22Rv1 (cell line): ENCODE measurements at regions not wholly inside any gene's neighbourhood (a gene's known extent, or its start where the extent isn't known, plus 50 kb on each side); places are given as distances from the start of the nearest gene placed in this dataset.

Source experiments
- H3K27ac ChIP-seq: fragments of 450-650 bp; 2 replicates; pipeline ENCODE4 v1.5.1; 2017
- ZFX ChIP-seq: fragments of 450-650 bp; IDR thresholded peaks from 2 replicates; pipeline ENCODE4 v1.6.1; 2017; ENCODE audit warnings: antibody characterized with exemption, borderline replicate concordance
- TF ChIP-seq, protein P1 (sequence below): fragments of 450-650 bp; IDR thresholded peaks from 2 replicates; pipeline ENCODE4 v1.5.1; 2017; ENCODE audit warnings: mild to moderate bottlenecking

DNA sequence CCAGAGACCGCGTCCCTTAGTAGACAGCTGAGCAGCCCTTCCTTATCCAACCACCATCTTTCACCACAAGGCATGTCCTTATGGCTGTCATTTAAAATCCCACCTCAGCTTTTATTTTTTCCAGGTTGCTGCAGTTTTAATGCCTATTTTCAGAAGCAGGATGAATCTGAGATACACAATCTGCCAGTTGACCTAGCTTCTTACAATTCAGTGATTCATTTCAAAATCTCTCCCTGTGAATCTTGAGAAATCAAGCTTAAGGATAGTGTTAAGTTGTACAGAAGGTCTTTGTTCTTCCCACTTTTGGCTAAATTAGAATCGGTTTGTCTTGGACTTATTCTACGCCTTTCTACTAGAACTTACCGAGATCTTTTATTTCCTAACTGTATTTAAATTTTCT is 522.3 kb upstream of the CFAP20DC start:
- H3K27ac ChIP-seq: no peak overlapping the region
- no peak for TF ChIP-seq ZFX
- TF ChIP-seq, protein P1, sequence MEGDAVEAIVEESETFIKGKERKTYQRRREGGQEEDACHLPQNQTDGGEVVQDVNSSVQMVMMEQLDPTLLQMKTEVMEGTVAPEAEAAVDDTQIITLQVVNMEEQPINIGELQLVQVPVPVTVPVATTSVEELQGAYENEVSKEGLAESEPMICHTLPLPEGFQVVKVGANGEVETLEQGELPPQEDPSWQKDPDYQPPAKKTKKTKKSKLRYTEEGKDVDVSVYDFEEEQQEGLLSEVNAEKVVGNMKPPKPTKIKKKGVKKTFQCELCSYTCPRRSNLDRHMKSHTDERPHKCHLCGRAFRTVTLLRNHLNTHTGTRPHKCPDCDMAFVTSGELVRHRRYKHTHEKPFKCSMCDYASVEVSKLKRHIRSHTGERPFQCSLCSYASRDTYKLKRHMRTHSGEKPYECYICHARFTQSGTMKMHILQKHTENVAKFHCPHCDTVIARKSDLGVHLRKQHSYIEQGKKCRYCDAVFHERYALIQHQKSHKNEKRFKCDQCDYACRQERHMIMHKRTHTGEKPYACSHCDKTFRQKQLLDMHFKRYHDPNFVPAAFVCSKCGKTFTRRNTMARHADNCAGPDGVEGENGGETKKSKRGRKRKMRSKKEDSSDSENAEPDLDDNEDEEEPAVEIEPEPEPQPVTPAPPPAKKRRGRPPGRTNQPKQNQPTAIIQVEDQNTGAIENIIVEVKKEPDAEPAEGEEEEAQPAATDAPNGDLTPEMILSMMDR: no peak

DNA sequence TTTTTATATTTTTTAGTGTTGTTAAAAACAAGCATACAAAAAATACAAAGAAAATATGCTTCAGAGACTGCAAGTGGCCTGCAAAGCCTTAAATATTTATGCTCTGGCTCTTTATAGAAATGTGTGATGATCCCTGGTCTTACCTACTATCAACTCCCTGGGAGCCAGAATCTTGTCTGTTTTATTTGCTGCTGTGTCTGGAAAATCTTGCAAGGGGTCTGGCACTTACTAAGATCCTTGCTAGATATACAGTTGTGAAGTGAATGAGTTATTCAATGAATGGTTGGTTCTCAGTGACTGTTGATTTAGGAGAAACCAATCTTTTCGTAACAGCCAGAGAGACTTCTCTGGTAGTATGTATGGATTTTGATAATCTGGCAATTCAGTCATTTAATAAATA is 521.0 kb upstream of the CFAP20DC start:
- H3K27ac ChIP-seq: no peak overlapping the region
- TF ChIP-seq, protein P1: no peak
- no peak for TF ChIP-seq ZFX

DNA sequence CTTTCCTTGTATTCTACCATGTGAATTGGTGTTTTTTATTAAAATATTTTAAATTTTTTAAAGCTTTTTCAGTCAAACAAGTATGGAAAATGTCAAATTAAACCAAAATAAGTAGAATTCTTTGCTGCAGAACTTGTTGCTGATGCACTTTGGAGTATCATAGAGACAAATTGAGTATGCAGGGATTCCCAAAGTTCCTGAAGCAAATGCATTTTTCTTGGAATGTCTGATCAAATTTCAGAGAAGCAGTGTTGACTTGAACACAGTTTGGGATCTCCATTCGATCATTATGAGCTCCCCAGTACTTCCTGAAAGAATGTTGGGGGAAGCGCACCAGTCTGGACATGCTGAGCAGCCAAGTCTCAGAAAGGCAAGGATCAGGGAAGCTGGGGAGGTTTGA is 517.8 kb upstream of the CFAP20DC start:
- TF ChIP-seq ZFX: no peak
- TF ChIP-seq, protein P1: no peak
- no peak overlapping the region for H3K27ac ChIP-seq

DNA sequence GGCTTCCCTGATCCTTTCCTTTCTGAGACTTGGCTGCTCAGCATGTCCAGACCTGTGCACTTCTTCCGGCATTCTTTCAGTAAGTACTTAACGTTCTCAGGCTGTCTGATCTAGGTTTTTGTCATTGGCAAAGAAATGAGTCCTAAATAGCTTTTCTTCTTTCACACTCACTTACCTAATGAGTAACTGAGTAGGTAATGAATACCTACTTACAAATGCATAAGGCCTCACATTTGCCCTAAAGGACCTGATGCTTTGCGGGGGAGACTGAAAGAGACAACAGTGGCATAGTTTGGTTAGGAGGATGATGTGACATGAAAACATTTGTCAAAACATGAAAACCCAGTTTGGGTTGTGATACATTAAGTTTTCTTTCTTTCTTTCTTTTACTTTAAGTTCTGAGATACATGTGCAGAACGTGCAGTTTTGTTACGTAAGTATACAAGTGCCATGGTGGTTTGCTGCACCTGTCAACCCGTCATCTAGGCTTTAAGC is 516.7 kb upstream of the CFAP20DC start:
- TF ChIP-seq ZFX: no peak
- TF ChIP-seq, protein P1: no peak
- H3K27ac ChIP-seq: no peak overlapping the region

DNA sequence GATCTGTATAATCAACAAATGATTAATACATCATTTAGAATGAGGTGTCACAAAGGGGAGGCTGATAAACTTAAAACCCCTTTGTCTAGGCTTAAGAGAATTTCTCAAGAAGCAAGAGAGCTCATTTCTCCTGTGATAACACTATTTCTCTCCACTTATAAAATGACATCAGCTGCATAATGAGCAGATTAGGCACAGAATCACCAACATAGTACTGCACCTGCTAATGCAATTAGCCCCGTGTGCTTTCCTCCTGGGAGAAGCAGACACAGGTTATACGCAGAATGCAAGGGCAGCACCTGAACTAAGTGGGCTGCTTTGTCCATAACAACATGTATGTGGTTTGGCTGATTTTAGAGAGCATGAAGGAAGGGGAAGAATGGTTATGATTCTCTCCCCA is 515.3 kb upstream of the CFAP20DC start:
- TF ChIP-seq, protein P1: no peak
- TF ChIP-seq ZFX: no peak
- H3K27ac ChIP-seq: no peak overlapping the region

DNA sequence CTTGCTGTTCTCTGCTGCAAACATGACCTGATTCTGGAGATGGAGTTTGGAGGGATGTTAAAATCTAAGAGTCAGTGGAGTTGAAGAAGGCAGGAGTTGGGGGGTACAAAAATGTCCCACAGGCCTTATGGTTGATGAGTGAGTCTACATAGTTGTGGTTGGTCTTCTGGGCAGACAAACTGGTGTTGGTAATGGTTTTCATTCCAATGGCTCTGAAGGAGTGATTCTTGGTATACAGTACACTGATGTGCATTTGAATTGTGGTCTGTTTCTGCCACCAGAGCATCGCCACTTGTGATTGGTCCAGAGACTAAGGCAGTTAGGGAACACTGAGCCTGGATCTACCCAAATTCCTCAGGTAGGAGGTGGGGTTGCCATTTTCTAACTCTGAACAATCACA is 514.1 kb upstream of the CFAP20DC start:
- no peak overlapping the region for H3K27ac ChIP-seq
- TF ChIP-seq ZFX: no peak
- TF ChIP-seq, protein P1: no peak

DNA sequence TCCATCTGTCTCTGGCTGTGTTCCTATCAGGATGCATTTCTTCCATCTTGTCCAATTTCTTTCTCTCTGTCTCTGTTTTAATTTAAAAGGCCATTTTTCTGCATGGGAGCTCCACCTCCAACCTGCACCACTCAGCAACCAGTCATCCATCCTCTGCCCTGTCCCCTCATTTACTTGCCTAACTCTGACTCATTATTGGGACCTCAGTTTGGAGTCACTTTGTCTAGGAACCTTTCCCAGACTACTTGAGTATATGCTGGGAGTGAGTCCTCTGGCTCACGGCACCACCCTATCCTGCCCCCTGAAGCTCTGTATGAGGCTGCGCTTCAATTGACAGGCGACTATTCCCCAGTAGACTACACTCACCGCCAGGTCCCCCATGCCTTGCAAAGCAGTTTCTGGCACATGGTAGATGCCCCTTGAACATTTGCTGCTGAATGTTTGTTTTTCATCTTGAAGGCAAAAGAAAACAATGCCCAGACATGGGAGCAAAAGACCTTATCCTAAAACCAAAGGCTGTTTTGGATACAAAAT is 513.3 kb upstream of the CFAP20DC start:
- H3K27ac ChIP-seq: no peak overlapping the region
- no peak for TF ChIP-seq ZFX
- TF ChIP-seq, protein P1: no peak
